Neural progenitor cell (in vitro differentiated cells): ENCODE measurements at regions not wholly inside any gene's neighbourhood (a gene's known extent, or its start where the extent isn't known, plus 50 kb on each side); places are given as distances from the start of the nearest gene placed in this dataset.
A peak's percentile ranks its signal among the peaks of the same experiment; 100 is the strongest.

Source experiments
- DNase-seq: peaks from one replicate; pipeline ENCODE4 v3.0.0-alpha.2; 2016; ENCODE audit warnings: low spot score
- H2AFZ ChIP-seq: fragments of 200-600 bp; sonication (generic); replicated peaks from 2 replicates; pipeline ENCODE4 v1.6.1; 2016; ENCODE audit warnings: antibody characterized with exemption
- H3F3A ChIP-seq: fragments of 200-600 bp; sonication (generic); 2 replicates; pipeline ENCODE4 v1.6.1; 2016; ENCODE audit warnings: antibody characterized with exemption, low read depth
- H3K27ac ChIP-seq: fragments of 200-600 bp; sonication (generic); 2 replicates; pipeline ENCODE4 v1.5.1; 2016; ENCODE audit warnings: mild to moderate bottlenecking
- H3K27me3 ChIP-seq: fragments of 200-600 bp; sonication (generic); 2 replicates; pipeline ENCODE4 v1.6.1; 2016; ENCODE audit warnings: mild to moderate bottlenecking, moderate library complexity
- H3K36me3 ChIP-seq: fragments of 200-600 bp; sonication (generic); 2 replicates; pipeline ENCODE4 v1.5.1; 2016
- H3K4me1 ChIP-seq: fragments of 200-600 bp; sonication (generic); 2 replicates; pipeline ENCODE4 v1.6.1; 2016; ENCODE audit warnings: mixed run types
- H3K4me2 ChIP-seq: fragments of 200-600 bp; sonication (generic); 2 replicates; pipeline ENCODE4 v1.6.1; 2016
- H3K4me3 ChIP-seq: fragments of 200-600 bp; sonication (generic); 2 replicates; pipeline ENCODE4 v1.5.1; 2016
- H3K79me2 ChIP-seq: fragments of 200-600 bp; sonication (generic); 2 replicates; pipeline ENCODE4 v1.6.1; 2016; ENCODE audit warnings: low read depth
- H3K9ac ChIP-seq: fragments of 200-600 bp; sonication (generic); 2 replicates; pipeline ENCODE4 v1.6.1; 2016
- H3K9me3 ChIP-seq: fragments of 200-600 bp; sonication (generic); 2 replicates; pipeline ENCODE4 v1.5.1; 2016; ENCODE audit warnings: low read depth
- H4K20me1 ChIP-seq: fragments of 200-600 bp; sonication (generic); 2 replicates; pipeline ENCODE4 v1.6.1; 2016; ENCODE audit warnings: low read depth
- H3K27ac Mint-ChIP-seq: 3 replicates; pipeline ENCODE4 v1.8.0; 2021; ENCODE audit warnings: mixed read lengths
- H3K27me3 Mint-ChIP-seq: 2 replicates; pipeline ENCODE4 v1.8.0; 2022; ENCODE audit warnings: low read depth, mild to moderate bottlenecking, inconsistent platforms, moderate library complexity, mixed read lengths; ENCODE audit not compliant: insufficient read depth
- H3K36me3 Mint-ChIP-seq: 3 replicates; pipeline ENCODE4 v1.8.0; 2021; ENCODE audit warnings: mixed read lengths
- H3K4me1 Mint-ChIP-seq: 3 replicates; pipeline ENCODE4 v1.8.0; 2021; ENCODE audit warnings: mixed read lengths
- H3K4me3 Mint-ChIP-seq: 3 replicates; pipeline ENCODE4 v1.8.0; 2021; ENCODE audit warnings: mild to moderate bottlenecking, moderate library complexity, mixed read lengths
- H3K9me3 Mint-ChIP-seq: 3 replicates; pipeline ENCODE4 v1.8.0; 2020; ENCODE audit warnings: mixed read lengths
- CTCF ChIP-seq: fragments of 200-600 bp; sonication (generic); IDR thresholded peaks from 2 replicates; pipeline ENCODE4 v1.5.1; 2017; ENCODE audit warnings: antibody characterized with exemption, mild to moderate bottlenecking
- EZH2 ChIP-seq: fragments of 200-600 bp; sonication (generic); IDR thresholded peaks from 2 replicates; pipeline ENCODE4 v1.6.1; 2017; ENCODE audit warnings: antibody characterized with exemption, mild to moderate bottlenecking, moderate library complexity
- EZH2phosphoT487 ChIP-seq: fragments of 200-600 bp; sonication (generic); IDR thresholded peaks from 2 replicates; pipeline ENCODE4 v1.6.1; 2017; ENCODE audit warnings: antibody characterized with exemption

- Histone ChIP-seq H3F3A (no peaks in the 10 kb centered on the region), H3K27ac (no peak overlapping the region), H4K20me1 (no peaks in the 10 kb centered on the region), H3K4me2 (no peak overlapping the region), H3K27me3 (no peaks in the 10 kb centered on the region), H3K79me2 (no peaks in the 10 kb centered on the region), H2AFZ (peak overlapping the region; percentile 68), H3K4me3 (no peak overlapping the region), H3K9me3 (no peaks in the 10 kb centered on the region), H3K36me3 (no peaks in the 10 kb centered on the region), H3K9ac (no peak overlapping the region), H3K4me1 (no peaks in the 10 kb centered on the region)
- Mint-ChIP-seq H3K4me1 (peaks cover 11% of the 10 kb centered on the region), H3K9me3 (no peaks in the 10 kb centered on the region), H3K36me3 (no peaks in the 10 kb centered on the region), H3K27ac (no peak overlapping the region), H3K4me3 (no peak overlapping the region), H3K27me3 (peaks cover 2% of the 10 kb centered on the region)
- DNase-seq = no peak
- no peak for TF ChIP-seq EZH2
- TF ChIP-seq CTCF = no peak
- no peak for TF ChIP-seq EZH2phosphoT487
Measured at GRCh38 chr14:45400950-45401640, 148.1 kb upstream of the MIS18BP1 start.

- H3K27ac ChIP-seq = no peak overlapping the region
- H3K27me3 Mint-ChIP-seq = peaks cover 2% of the 10 kb centered on the region
- H3K9me3 Mint-ChIP-seq = no peaks in the 10 kb centered on the region
- no peak overlapping the region for H3K4me2 ChIP-seq
- H3K36me3 Mint-ChIP-seq = no peaks in the 10 kb centered on the region
- no peaks in the 10 kb centered on the region for H4K20me1 ChIP-seq
- no peaks in the 10 kb centered on the region for H3K9me3 ChIP-seq
- no peaks in the 10 kb centered on the region for H3F3A ChIP-seq
- DNase-seq = no peak
- H3K27ac Mint-ChIP-seq = no peak overlapping the region
- H3K27me3 ChIP-seq = no peaks in the 10 kb centered on the region
- no peaks in the 10 kb centered on the region for H3K36me3 ChIP-seq
- no peak overlapping the region for H3K9ac ChIP-seq
- H3K4me3 Mint-ChIP-seq = no peak overlapping the region
- peaks cover 11% of the 10 kb centered on the region for H3K4me1 Mint-ChIP-seq
- H2AFZ ChIP-seq = peak overlapping the region; percentile 68
- H3K4me3 ChIP-seq = no peak overlapping the region
- no peaks in the 10 kb centered on the region for H3K4me1 ChIP-seq
- no peaks in the 10 kb centered on the region for H3K79me2 ChIP-seq
- TF ChIP-seq EZH2phosphoT487 (no peak), CTCF (no peak), EZH2 (no peak)
Measured at GRCh38 chr14:45400509-45400908, 147.5 kb upstream of the MIS18BP1 start.

GRCh38 chr14:45381091-45381490 lies 128.1 kb upstream of the MIS18BP1 start:
- H3K4me2 ChIP-seq = no peak overlapping the region
- H3K27ac ChIP-seq = no peak overlapping the region
- Mint-ChIP-seq H3K36me3 (no peaks in the 10 kb centered on the region), H3K4me3 (no peak overlapping the region), H3K27ac (no peak overlapping the region), H3K4me1 (no peaks in the 10 kb centered on the region), H3K9me3 (peaks cover 3% of the 10 kb centered on the region), H3K27me3 (peaks cover 3% of the 10 kb centered on the region)
- H3K27me3 ChIP-seq = no peaks in the 10 kb centered on the region
- H3K79me2 ChIP-seq = no peaks in the 10 kb centered on the region
- no peak overlapping the region for H3K9ac ChIP-seq
- no peaks in the 10 kb centered on the region for H3K9me3 ChIP-seq
- H2AFZ ChIP-seq = no peak overlapping the region
- no peaks in the 10 kb centered on the region for H3F3A ChIP-seq
- no peak overlapping the region for H3K4me3 ChIP-seq
- DNase-seq = no peak
- no peaks in the 10 kb centered on the region for H3K4me1 ChIP-seq
- no peak for TF ChIP-seq CTCF
- TF ChIP-seq EZH2phosphoT487 = no peak
- no peak for TF ChIP-seq EZH2
- no peaks in the 10 kb centered on the region for H3K36me3 ChIP-seq
- no peaks in the 10 kb centered on the region for H4K20me1 ChIP-seq
